ENCODE measurements at regions not wholly inside any gene's neighbourhood (a gene's known extent, or its start where the extent isn't known, plus 50 kb on each side); places are given as distances from the start of the nearest gene placed in this dataset.
"Not testable (repeated sequence)": the region's sequence is repeated elsewhere in the genome, so short reads cannot be mapped to it uniquely, and the experiment has no call there.

GRCh38 chr2:47976728-47977127 is 70.4 kb upstream of the FBXO11 start:
- not testable (repeated sequence) for TF ChIP-seq POLR2A (IDR thresholded peaks at IDR 0.05; ENCODE audit: borderline replicate concordance, extremely low read depth, insufficient read depth, insufficient read length); CTCF (IDR thresholded peaks at IDR 0.05 in 2 of 3, conservative IDR thresholded peaks at IDR 0.05 in 1 of 3; ENCODE audit: borderline replicate concordance in 1 of 3, insufficient read depth in 1 of 3, low read depth in 2 of 3, low read length in 2 of 3); EGR1 (IDR thresholded peaks at IDR 0.05; ENCODE audit: low read depth); POLR2AphosphoS5 (IDR thresholded peaks at IDR 0.05; ENCODE audit: low read depth, low read length); CBX3 (IDR thresholded peaks at IDR 0.05; ENCODE audit: low read depth); ZNF274 (IDR thresholded peaks at IDR 0.05; ENCODE audit: low read depth, low read length); REST (IDR thresholded peaks at IDR 0.05; ENCODE audit: low read depth); EZH2 (IDR thresholded peaks at IDR 0.05); ATF3 (IDR thresholded peaks at IDR 0.05)
